SK-N-SH treated with all-trans-retinoic acid at 6 μM for 48 hours (cell line): ENCODE measurements at regions not wholly inside any gene's neighbourhood (a gene's known extent, or its start where the extent isn't known, plus 50 kb on each side); places are given as distances from the start of the nearest gene placed in this dataset.

ENCODE experiments used
- ARNTL ChIP-seq: fragments of 450-650 bp; formaldehyde crosslinking; IDR thresholded peaks from 2 replicates; pipeline ENCODE4 v1.5.0; 2020; ENCODE audit warnings: low read depth, mild to moderate bottlenecking, moderate library complexity, borderline replicate concordance
- BACH2 ChIP-seq: fragments of 250-450 bp; sonication (Bioruptor Pico); IDR thresholded peaks from 2 replicates; pipeline ENCODE4 v1.9.0; 2021; ENCODE audit warnings: mild to moderate bottlenecking, borderline replicate concordance
- CSDC2 ChIP-seq: fragments of 250-450 bp; sonication (Bioruptor Pico); IDR thresholded peaks from 2 replicates; pipeline ENCODE4 v1.5.0; 2020; ENCODE audit warnings: mild to moderate bottlenecking, moderate library complexity
- CSRNP3 ChIP-seq: fragments of 250-450 bp; sonication (Bioruptor Pico); IDR thresholded peaks from 2 replicates; pipeline ENCODE4 v1.5.1; 2021; ENCODE audit warnings: mild to moderate bottlenecking, moderate library complexity
- ESRRG ChIP-seq: fragments of 250-450 bp; sonication (Bioruptor Pico); IDR thresholded peaks from 2 replicates; pipeline ENCODE4 v1.6.1; 2021; ENCODE audit warnings: mild to moderate bottlenecking
- ISL1 ChIP-seq: fragments of 250-450 bp; sonication (Bioruptor Pico); IDR thresholded peaks from 2 replicates; pipeline ENCODE4 v2.1.2; 2022; ENCODE audit warnings: mild to moderate bottlenecking, moderate library complexity
- PATZ1 ChIP-seq: fragments of 250-450 bp; sonication (Bioruptor Pico); IDR thresholded peaks from 2 replicates; pipeline ENCODE4 v1.8.0; 2020; ENCODE audit warnings: mild to moderate bottlenecking, moderate library complexity, borderline replicate concordance
- PPARA ChIP-seq: fragments of 250-450 bp; sonication (Bioruptor Pico); IDR thresholded peaks from 2 replicates; pipeline ENCODE4 v1.5.0; 2020; ENCODE audit warnings: mild to moderate bottlenecking, borderline replicate concordance
- RARB ChIP-seq: fragments of 250-450 bp; sonication (Bioruptor Pico); IDR thresholded peaks from 2 replicates; pipeline ENCODE4 v1.8.0; 2021; ENCODE audit warnings: mild to moderate bottlenecking, moderate library complexity
- TSHZ2 ChIP-seq: fragments of 250-450 bp; sonication (Bioruptor Pico); IDR thresholded peaks from 2 replicates; pipeline ENCODE4 v1.5.0; 2020; ENCODE audit warnings: mild to moderate bottlenecking, moderate library complexity
- ZC3H10 ChIP-seq: fragments of 250-450 bp; sonication (Bioruptor Pico); IDR thresholded peaks from 2 replicates; pipeline ENCODE4 v1.5.1; 2021; ENCODE audit warnings: mild to moderate bottlenecking, moderate library complexity
- ZFP3 ChIP-seq: fragments of 250-450 bp; sonication (Bioruptor Pico); IDR thresholded peaks from 2 replicates; pipeline ENCODE4 v1.5.0; 2020; ENCODE audit warnings: mild to moderate bottlenecking, moderate library complexity
- ZFP30 ChIP-seq: fragments of 450-650 bp; formaldehyde crosslinking; IDR thresholded peaks from 2 replicates; pipeline ENCODE4 v1.5.0; 2022; ENCODE audit warnings: mild to moderate bottlenecking, moderate library complexity
- ZNF565 ChIP-seq: fragments of 450-650 bp; formaldehyde crosslinking; conservative IDR thresholded peaks from 2 replicates; pipeline ENCODE4 v1.5.0; 2020; ENCODE audit warnings: low read depth, mild to moderate bottlenecking, moderate library complexity

DNA sequence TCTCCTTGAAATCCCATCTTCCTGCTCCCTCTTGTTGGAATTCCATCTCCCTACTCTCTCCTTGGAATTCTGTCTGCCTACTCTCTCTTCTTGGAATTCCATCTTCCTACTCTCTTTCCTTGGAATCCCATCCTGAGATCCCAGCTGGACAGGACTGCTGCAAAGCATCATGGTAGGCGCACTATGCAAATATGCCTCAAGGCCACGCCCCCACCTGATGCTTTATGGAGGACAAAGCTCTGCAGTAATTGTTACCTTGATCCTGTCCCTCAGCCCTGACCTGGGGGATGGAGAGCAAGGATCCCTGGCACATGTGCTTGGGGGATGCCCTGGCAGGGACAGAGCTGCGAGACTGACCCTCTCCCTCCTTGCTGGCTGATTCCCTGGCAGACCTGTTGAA, 185.6 kb downstream of the TBX5 start:
- TF ChIP-seq ZNF565 (CRISPR knock-in tag) (no peak), ZFP30 (no peak), ZFP3 (no peak), TSHZ2 (CRISPR knock-in tag) (no peak), ARNTL (CRISPR knock-in tag) (no peak), CSDC2 (CRISPR knock-in tag) (no peak), ESRRG (no peak), ZC3H10 (CRISPR knock-in tag) (no peak), PPARA (no peak), RARB (CRISPR knock-in tag) (no peak), CSRNP3 (no peak), PATZ1 (CRISPR knock-in tag) (no peak), BACH2 (no peak), ISL1 (CRISPR knock-in tag) (no peak)
